ENCODE measurements at regions not wholly inside any gene's neighbourhood (a gene's known extent, or its start where the extent isn't known, plus 50 kb on each side); places are given as distances from the start of the nearest gene placed in this dataset.

DNA sequence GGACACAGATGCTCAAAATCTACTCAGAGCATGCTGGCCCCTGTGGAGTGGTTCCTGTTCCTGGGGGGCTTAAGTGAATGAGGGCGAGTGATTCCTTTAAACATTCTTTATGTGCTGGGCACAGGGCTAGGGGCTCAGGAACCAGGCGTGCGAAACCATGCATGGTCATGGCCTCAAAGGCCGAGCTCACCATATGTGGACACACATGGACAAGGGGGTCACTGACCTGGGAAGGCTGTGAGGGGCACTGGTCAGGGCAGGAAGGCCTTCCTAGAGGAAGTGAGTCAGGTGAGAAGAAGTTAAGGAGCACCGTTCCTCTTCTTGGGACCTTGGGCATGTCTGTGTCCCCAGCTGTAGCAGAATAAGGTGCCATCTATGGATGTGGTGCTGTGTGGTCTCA lies 74.6 kb upstream of the BHLHE23 start:
- Histone ChIP-seq H3K27me3 (ENCODE audit: control insufficient read depth in 4 of 4, insufficient read depth in 4 of 4, low read length in 3 of 4) (peaks cover 0 to 3% (median 1%) of the 10 kb centered on the region in 4 donors), H3K9ac (ENCODE audit: low read depth in 1 of 2, low read length in 2 of 2) (no peak overlapping the region), H3K4me3 (ENCODE audit: low read depth in 1 of 3, low read length in 3 of 3) (no peak overlapping the region), H3K9me3 (ENCODE audit: control insufficient read depth in 4 of 4, low read length in 3 of 4) (peaks cover 0 to 10% (median 7%) of the 10 kb centered on the region in 4 donors), H3K27ac (ENCODE audit: low read depth in 1 of 2, low read length in 2 of 2) (no peak overlapping the region), H3K4me1 (ENCODE audit: control insufficient read depth in 4 of 4, insufficient read depth in 4 of 4, low read length in 3 of 4) (no peaks in the 10 kb centered on the region), H3K36me3 (ENCODE audit: control insufficient read depth in 4 of 4, insufficient read depth in 3 of 4, low read depth in 1 of 4, low read length in 3 of 4) (no peaks in the 10 kb centered on the region)
- WGBS, result 62% methylated on average over 5 of the region's 5 CpGs
- DNase-seq (ENCODE audit: low spot score), result no peak
- TF ChIP-seq HNF4A (conservative IDR thresholded peaks at IDR 0.05) (no peak), RAD21 (IDR thresholded peaks at IDR 0.05) (no peak), ATF3 (IDR thresholded peaks at IDR 0.05) (no peak), NR2F2 (IDR thresholded peaks at IDR 0.05) (no peak), FOXA2 (IDR thresholded peaks at IDR 0.05) (no peak), RXRA (IDR thresholded peaks at IDR 0.05) (no peak), HNF4G (IDR thresholded peaks at IDR 0.05) (no peak), YY1 (IDR thresholded peaks at IDR 0.05) (no peak), JUND (IDR thresholded peaks at IDR 0.05) (no peak), SP1 (IDR thresholded peaks at IDR 0.05) (no peak), EGR1 (IDR thresholded peaks at IDR 0.05; ENCODE audit: low read depth in 2 of 2) (no peak)
- TF ChIP-seq, protein P1, sequence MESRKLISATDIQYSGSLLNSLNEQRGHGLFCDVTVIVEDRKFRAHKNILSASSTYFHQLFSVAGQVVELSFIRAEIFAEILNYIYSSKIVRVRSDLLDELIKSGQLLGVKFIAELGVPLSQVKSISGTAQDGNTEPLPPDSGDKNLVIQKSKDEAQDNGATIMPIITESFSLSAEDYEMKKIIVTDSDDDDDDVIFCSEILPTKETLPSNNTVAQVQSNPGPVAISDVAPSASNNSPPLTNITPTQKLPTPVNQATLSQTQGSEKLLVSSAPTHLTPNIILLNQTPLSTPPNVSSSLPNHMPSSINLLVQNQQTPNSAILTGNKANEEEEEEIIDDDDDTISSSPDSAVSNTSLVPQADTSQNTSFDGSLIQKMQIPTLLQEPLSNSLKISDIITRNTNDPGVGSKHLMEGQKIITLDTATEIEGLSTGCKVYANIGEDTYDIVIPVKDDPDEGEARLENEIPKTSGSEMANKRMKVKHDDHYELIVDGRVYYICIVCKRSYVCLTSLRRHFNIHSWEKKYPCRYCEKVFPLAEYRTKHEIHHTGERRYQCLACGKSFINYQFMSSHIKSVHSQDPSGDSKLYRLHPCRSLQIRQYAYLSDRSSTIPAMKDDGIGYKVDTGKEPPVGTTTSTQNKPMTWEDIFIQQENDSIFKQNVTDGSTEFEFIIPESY (IDR thresholded peaks at IDR 0.05), result no peak

DNA sequence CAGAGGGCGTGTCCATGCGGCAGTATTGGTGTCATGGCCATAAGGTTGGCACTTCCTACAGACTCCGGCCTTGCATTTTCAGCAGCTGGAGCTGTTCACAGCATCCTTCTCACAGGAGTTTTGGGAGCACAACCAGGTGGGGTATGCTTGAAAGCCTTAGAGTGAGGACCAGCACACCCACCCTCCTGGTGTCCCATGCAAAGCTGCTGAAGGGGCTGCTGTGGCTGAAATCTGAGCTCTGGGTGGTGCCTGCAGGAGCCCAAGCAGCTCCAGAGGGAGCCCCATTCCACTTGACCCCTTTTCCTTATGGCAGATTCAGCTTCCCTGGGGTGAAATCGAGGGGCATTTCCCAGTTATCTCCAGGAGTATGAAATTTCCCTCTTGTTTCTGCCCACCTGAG lies 74.0 kb upstream of the BHLHE23 start:
- WGBS, result 63% methylated on average over 4 of the region's 4 CpGs
- DNase-seq (ENCODE audit: low spot score), result no peak
- peaks cover 0 to 10% (median 7%) of the 10 kb centered on the region in 4 donors for H3K9me3 ChIP-seq (ENCODE audit: control insufficient read depth in 4 of 4, low read length in 3 of 4)

More for the DNA sequence above, 74.0 kb upstream of the BHLHE23 start:
- Histone ChIP-seq H3K4me1 (ENCODE audit: control insufficient read depth in 4 of 4, insufficient read depth in 4 of 4, low read length in 3 of 4) (no peaks in the 10 kb centered on the region), H3K27me3 (ENCODE audit: control insufficient read depth in 4 of 4, insufficient read depth in 4 of 4, low read length in 3 of 4) (peaks cover 0 to 3% (median 1%) of the 10 kb centered on the region in 4 donors), H3K36me3 (ENCODE audit: control insufficient read depth in 4 of 4, insufficient read depth in 3 of 4, low read depth in 1 of 4, low read length in 3 of 4) (no peaks in the 10 kb centered on the region), H3K9ac (ENCODE audit: low read depth in 1 of 2, low read length in 2 of 2) (no peak overlapping the region), H3K4me3 (ENCODE audit: low read depth in 1 of 3, low read length in 3 of 3) (no peak overlapping the region), H3K27ac (ENCODE audit: low read depth in 1 of 2, low read length in 2 of 2) (no peak overlapping the region)
- TF ChIP-seq ATF3 (IDR thresholded peaks at IDR 0.05) (no peak), JUND (IDR thresholded peaks at IDR 0.05) (no peak), RXRA (IDR thresholded peaks at IDR 0.05) (no peak), FOXA2 (IDR thresholded peaks at IDR 0.05) (no peak), HNF4G (IDR thresholded peaks at IDR 0.05) (no peak), SP1 (IDR thresholded peaks at IDR 0.05) (no peak), FOXA1 (IDR thresholded peaks at IDR 0.05) (no peak), YY1 (IDR thresholded peaks at IDR 0.05) (no peak), RAD21 (IDR thresholded peaks at IDR 0.05) (no peak), EGR1 (IDR thresholded peaks at IDR 0.05; ENCODE audit: low read depth in 2 of 2) (no peak), TAF1 (conservative IDR thresholded peaks at IDR 0.05) (no peak), NR2F2 (IDR thresholded peaks at IDR 0.05) (no peak), REST (IDR thresholded peaks at IDR 0.05) (no peak), HNF4A (conservative IDR thresholded peaks at IDR 0.05) (no peak), GABPA (IDR thresholded peaks at IDR 0.05 in 1 of 2, conservative IDR thresholded peaks at IDR 0.05 in 1 of 2) (no peak), MAX (IDR thresholded peaks at IDR 0.05) (no peak)
- TF ChIP-seq, protein P1 (IDR thresholded peaks at IDR 0.05), result no peak
- TF ChIP-seq, protein P2, sequence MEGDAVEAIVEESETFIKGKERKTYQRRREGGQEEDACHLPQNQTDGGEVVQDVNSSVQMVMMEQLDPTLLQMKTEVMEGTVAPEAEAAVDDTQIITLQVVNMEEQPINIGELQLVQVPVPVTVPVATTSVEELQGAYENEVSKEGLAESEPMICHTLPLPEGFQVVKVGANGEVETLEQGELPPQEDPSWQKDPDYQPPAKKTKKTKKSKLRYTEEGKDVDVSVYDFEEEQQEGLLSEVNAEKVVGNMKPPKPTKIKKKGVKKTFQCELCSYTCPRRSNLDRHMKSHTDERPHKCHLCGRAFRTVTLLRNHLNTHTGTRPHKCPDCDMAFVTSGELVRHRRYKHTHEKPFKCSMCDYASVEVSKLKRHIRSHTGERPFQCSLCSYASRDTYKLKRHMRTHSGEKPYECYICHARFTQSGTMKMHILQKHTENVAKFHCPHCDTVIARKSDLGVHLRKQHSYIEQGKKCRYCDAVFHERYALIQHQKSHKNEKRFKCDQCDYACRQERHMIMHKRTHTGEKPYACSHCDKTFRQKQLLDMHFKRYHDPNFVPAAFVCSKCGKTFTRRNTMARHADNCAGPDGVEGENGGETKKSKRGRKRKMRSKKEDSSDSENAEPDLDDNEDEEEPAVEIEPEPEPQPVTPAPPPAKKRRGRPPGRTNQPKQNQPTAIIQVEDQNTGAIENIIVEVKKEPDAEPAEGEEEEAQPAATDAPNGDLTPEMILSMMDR (IDR thresholded peaks at IDR 0.05; ENCODE audit: low read depth, low read length, missing input control), result no peak
